ENCODE measurements at regions not wholly inside any gene's neighbourhood (a gene's known extent, or its start where the extent isn't known, plus 50 kb on each side); places are given as distances from the start of the nearest gene placed in this dataset.
"Not testable (repeated sequence)": the region's sequence is repeated elsewhere in the genome, so short reads cannot be mapped to it uniquely, and the experiment has no call there.

DNA sequence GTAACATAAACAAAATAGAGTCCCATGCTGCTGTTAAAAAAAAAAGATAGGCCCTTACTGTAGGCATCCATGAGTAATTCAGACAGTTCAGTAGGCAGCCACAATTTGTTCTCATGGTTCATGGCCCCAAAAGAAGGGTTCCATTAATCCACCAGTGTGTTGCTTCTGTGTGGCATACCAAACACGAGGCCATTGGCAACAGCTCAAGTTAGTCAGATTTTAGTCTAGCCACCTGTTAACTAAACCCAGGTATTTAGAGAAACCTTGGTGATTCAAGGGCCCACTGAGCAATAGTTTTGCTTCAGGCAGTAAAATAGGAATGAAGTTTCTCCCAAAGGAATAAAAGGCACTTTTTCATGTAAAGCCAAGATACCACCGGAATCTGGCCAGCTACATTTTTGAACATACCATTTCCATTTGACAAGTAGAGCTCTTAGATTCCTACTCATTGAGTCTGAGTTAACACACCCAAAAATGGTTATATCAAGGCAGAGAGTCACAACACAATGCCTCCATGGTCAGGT is 80.1 kb upstream of the SRD5A2 start:
- no peak for FAIRE-seq

DNA sequence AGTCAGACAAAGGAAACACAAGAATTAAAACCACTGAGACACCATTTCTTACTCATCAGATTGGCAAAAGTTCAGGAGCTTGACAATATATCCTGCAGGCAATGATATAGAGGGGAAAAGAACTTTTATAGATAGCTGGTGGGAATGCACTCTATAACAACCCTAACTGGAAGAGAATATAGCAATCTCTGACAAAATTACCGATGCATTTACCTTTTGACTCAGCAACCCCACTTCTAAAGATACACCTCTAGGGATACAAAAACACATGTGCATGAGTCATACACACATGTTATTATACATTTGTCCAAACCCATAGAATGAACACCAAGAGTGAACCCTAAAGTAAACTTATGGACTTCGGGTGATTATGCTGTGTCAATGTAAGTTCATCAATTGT is 79.4 kb upstream of the SRD5A2 start:
- no peak for FAIRE-seq

DNA sequence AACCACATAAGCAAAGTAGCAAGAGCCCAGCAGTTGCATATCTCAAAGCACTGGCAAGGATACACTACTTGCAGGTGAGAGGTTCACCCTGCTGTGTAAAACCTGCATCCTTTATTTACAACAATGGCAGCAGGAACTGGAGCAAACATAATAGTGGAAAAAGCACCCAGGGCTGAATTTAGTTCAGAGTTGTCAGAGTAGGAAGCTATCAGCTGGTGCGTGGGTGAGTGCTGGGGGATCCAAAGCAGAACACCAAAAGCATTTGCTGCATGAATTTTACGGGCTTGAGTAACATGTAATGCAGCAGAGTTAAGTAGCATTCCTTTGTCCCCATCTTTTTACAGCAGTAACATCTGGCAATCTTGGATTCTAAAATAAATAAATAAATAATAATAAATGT is 73.5 kb upstream of the SRD5A2 start:
- FAIRE-seq, result no peak

DNA sequence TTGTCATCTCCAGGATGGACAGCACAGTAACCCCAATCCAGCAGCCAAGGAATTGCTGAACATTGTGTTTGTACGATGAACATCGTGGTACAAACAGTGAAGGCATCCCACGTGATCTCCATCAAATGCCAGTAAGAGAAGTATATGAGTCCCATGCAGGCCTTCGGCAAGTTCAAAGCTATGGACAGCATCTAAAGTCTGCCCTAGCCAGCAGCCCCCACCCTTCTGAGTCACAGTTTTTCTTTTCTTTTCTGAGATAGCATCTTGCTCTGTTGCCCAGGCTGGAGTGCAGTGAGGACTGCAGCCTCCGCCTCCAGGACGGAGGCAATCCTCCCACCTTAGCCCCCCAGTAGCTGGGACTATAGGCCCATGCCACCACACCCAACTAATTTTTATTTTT is 71.0 kb upstream of the SRD5A2 start:
- FAIRE-seq, result no peak

DNA sequence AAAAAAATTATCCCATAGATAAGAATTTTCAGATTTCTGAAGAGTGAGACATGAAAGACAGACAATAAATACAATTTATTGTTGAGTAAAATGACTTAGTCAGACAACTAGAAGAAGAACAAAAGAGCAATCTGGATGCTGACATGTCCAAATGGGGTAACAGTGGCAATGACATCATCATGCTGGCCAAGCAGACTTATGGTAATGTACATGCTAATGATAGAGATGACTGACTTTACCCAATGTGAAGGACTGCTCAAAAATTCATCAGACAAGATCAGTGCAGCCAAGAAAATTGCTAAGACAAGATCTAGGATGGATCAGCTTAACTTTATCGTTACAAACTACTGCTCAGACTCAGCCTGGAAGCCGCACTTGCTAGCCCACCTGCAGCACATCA is 70.5 kb upstream of the SRD5A2 start:
- no peak for FAIRE-seq

DNA sequence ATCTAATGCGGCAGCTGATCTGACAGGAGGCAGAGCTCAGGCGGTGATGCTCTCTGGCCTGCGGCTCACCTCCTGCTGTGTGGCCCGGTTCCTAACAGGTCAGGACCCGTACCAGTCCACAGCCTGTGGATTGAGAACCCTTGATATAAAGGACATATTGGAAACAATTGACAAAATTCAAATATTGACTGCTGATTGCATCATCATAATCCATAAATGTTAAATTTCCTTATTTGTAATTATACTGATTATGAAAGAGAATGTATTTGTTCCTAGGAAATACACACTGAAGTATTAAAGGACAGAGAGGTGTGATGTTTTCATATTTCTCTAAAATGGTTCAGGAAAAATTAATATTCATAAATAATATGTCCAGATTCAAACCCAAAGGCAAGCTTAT is 63.8 kb upstream of the SRD5A2 start:
- no peak for FAIRE-seq

DNA sequence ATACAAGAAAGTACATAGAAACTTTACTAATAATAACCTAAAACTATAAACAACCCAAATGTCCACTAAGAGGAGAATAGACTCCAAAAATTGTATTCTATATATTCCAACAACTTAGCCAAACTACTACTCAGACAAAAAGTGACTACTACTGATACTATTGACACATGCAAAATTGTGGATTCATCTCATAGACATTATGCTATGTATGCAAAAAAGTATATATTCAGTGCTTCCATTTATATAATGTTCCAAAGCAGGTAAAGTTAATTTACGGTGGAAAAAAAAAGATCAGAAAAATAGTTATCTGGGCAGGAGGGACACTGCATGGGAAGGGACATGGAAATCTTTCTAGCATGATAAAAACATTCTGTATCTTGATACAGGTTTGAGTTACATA is 62.0 kb upstream of the SRD5A2 start:
- no peak for FAIRE-seq

DNA sequence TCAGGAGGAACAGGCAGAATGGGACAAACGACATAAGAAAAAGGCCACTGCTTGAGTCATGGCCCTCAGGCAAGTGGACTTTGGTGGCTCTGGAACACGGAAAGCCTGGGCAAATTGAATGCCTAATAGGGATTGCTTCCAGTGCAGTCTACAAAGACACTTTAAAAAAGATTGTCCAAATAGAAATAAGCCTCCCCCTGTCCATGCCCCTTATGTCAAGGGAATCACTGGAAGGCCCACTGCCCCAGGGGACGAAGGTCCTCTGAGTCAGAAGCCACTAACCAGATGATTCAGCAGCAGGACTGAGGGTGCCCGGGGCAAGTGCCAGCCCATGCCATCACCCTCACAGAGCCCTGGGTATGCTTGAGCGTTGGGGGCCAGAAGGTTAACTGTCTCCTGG is 51.5 kb upstream of the SRD5A2 start:
- not testable (repeated sequence) for FAIRE-seq

Data from TTC549 (cell line).